MG63 (cell line): ENCODE measurements at regions not wholly inside any gene's neighbourhood (a gene's known extent, or its start where the extent isn't known, plus 50 kb on each side); places are given as distances from the start of the nearest gene placed in this dataset.

Experiments
- DNase-seq: peaks from one replicate; pipeline ENCODE4 v3.0.0-alpha.2; 2020
- H3K27me3 ChIP-seq: fragments of 250-450 bp; sonication (Bioruptor Pico); 2 replicates; pipeline ENCODE4 v1.5.1; 2020; ENCODE audit warnings: mild to moderate bottlenecking, moderate library complexity
- H3K36me3 ChIP-seq: fragments of 250-450 bp; sonication (Bioruptor Pico); 2 replicates; pipeline ENCODE4 v1.5.1; 2020; ENCODE audit warnings: mild to moderate bottlenecking, moderate library complexity
- H3K4me3 ChIP-seq: fragments of 250-450 bp; sonication (Bioruptor Pico); 2 replicates; pipeline ENCODE4 v1.5.1; 2020; ENCODE audit warnings: mild to moderate bottlenecking, moderate library complexity
- H3K9me3 ChIP-seq: fragments of 250-450 bp; sonication (Bioruptor Pico); 2 replicates; pipeline ENCODE4 v1.5.1; 2020; ENCODE audit warnings: mild to moderate bottlenecking, moderate library complexity

GRCh38 chr15:91784973-91785709 is 68.4 kb upstream of the SLCO3A1 start:
- H3K9me3 ChIP-seq, result no peaks in the 10 kb centered on the region
- no peaks in the 10 kb centered on the region for H3K27me3 ChIP-seq
- H3K36me3 ChIP-seq, result no peaks in the 10 kb centered on the region
- no peak for DNase-seq
- no peak overlapping the region for H3K4me3 ChIP-seq

GRCh38 chr15:91787198-91787597 is 66.3 kb upstream of the SLCO3A1 start:
- DNase-seq, result no peak
- Histone ChIP-seq H3K4me3 (no peak overlapping the region), H3K9me3 (no peaks in the 10 kb centered on the region), H3K27me3 (no peaks in the 10 kb centered on the region), H3K36me3 (no peaks in the 10 kb centered on the region)

GRCh38 chr15:91789136-91789535 is 64.4 kb upstream of the SLCO3A1 start:
- Histone ChIP-seq H3K4me3 (no peak overlapping the region), H3K9me3 (no peaks in the 10 kb centered on the region), H3K36me3 (no peaks in the 10 kb centered on the region), H3K27me3 (0 out of 2 replicates have a peak, but pooled peaks cover 4% of the 10 kb centered on the region)
- no peak for DNase-seq

- Histone ChIP-seq H3K9me3 (no peaks in the 10 kb centered on the region), H3K4me3 (no peak overlapping the region), H3K36me3 (no peaks in the 10 kb centered on the region), H3K27me3 (0 out of 2 replicates have a peak, but pooled peaks cover 4% of the 10 kb centered on the region)
- DNase-seq, result peak; percentile 22
These were observed 62.7 kb upstream of the SLCO3A1 start for GRCh38 chr15:91790836-91791235.

- H3K36me3 ChIP-seq, result no peaks in the 10 kb centered on the region
- DNase-seq, result no peak
- no peak overlapping the region for H3K4me3 ChIP-seq
- no peaks in the 10 kb centered on the region for H3K9me3 ChIP-seq
- H3K27me3 ChIP-seq, result 0 out of 2 replicates have a peak, but pooled peaks cover 4% of the 10 kb centered on the region
These were observed 59.7 kb upstream of the SLCO3A1 start for GRCh38 chr15:91793771-91794170.

GRCh38 chr15:91795235-91795634 is 58.3 kb upstream of the SLCO3A1 start:
- H3K9me3 ChIP-seq, result no peaks in the 10 kb centered on the region
- no peak for DNase-seq
- H3K4me3 ChIP-seq, result no peak overlapping the region
- 0 out of 2 replicates have a peak, but pooled peaks cover 4% of the 10 kb centered on the region for H3K27me3 ChIP-seq
- H3K36me3 ChIP-seq, result no peaks in the 10 kb centered on the region

GRCh38 chr15:91801836-91802534 is 51.5 kb upstream of the SLCO3A1 start:
- Histone ChIP-seq H3K27me3 (peaks cover 9% of the 10 kb centered on the region; the same call in 1 of the 2 replicates), H3K9me3 (no peaks in the 10 kb centered on the region), H3K4me3 (no peak overlapping the region), H3K36me3 (no peaks in the 10 kb centered on the region)
- no peak for DNase-seq

GRCh38 chr15:91803260-91803659 is 50.2 kb upstream of the SLCO3A1 start:
- Histone ChIP-seq H3K27me3 (peaks cover 9% of the 10 kb centered on the region; the same call in 1 of the 2 replicates), H3K36me3 (no peaks in the 10 kb centered on the region), H3K9me3 (no peaks in the 10 kb centered on the region), H3K4me3 (no peak overlapping the region)
- DNase-seq, result no peak
